WTC11 (cell line): ENCODE measurements at regions not wholly inside any gene's neighbourhood (a gene's known extent, or its start where the extent isn't known, plus 50 kb on each side); places are given as distances from the start of the nearest gene placed in this dataset.

Experiments used
- CREM ChIP-seq: sonication (generic); formaldehyde crosslinking; IDR thresholded peaks from 2 replicates; pipeline ENCODE4 v1.8.1; 2022; ENCODE audit warnings: mild to moderate bottlenecking, missing genetic modification reagents, moderate library complexity
- CTCF ChIP-seq: fragments of 200-600 bp; IDR thresholded peaks from 2 replicates; pipeline ENCODE4 v1.8.0; 2022; ENCODE audit warnings: antibody characterized with exemption
- FOXP1 ChIP-seq: sonication (generic); formaldehyde crosslinking; IDR thresholded peaks from 2 replicates; pipeline ENCODE4 v1.8.0; 2022; ENCODE audit warnings: missing genetic modification reagents, mild to moderate bottlenecking, moderate library complexity, borderline replicate concordance
- MAX ChIP-seq: sonication (generic); formaldehyde crosslinking; IDR thresholded peaks from 2 replicates; pipeline ENCODE4 v1.8.0; 2022; ENCODE audit warnings: mild to moderate bottlenecking, missing genetic modification reagents
- ZBTB43 ChIP-seq: sonication (generic); formaldehyde crosslinking; IDR thresholded peaks from 2 replicates; pipeline ENCODE4 v1.8.1; 2023; ENCODE audit warnings: mild to moderate bottlenecking, missing genetic modification reagents
- ZNF121 ChIP-seq: sonication (generic); formaldehyde crosslinking; IDR thresholded peaks from 2 replicates; pipeline ENCODE4 v1.8.0; 2023; ENCODE audit warnings: missing genetic modification reagents

- TF ChIP-seq CREM (no peak), CTCF (no peak), FOXP1 (CRISPR knock-in tag) (no peak), ZNF121 (CRISPR knock-in tag) (no peak), MAX (CRISPR knock-in tag) (no peak), ZBTB43 (CRISPR knock-in tag) (no peak)
Measured at GRCh38 chr2:71746946-71747501, 293.7 kb downstream of the DYSF start.
